ENCODE measurements at regions not wholly inside any gene's neighbourhood (a gene's known extent, or its start where the extent isn't known, plus 50 kb on each side); places are given as distances from the start of the nearest gene placed in this dataset.

DNA sequence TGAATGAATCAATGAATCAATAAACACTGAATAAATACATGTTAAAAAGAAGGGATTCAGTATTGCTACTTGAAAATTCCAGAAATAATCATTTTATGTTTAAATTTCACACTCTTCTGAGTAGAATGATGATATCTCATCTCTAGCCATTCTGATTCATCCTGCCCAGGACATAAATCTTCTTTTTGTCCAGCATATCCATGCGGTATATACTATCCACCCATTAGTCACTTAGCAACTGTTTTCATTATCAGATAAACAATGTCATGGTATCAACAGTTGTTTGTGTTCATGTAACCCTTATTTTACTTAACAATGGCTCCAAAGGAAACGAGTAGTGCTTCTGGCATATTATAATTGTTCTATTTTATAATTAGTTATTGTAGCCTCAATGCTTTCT is 432.4 kb upstream of the SMC2 start:
- Mint-ChIP-seq H3K4me1 (no peaks in the 10 kb centered on the region), H3K27ac (no peak overlapping the region), H3K36me3 (ENCODE audit: low read depth) (no peaks in the 10 kb centered on the region), H3K27me3 (no peaks in the 10 kb centered on the region), H3K4me3 (no peak overlapping the region), H3K9me3 (peaks cover 13% of the 10 kb centered on the region)
- ATAC-seq (replicated peaks) = no peak

DNA sequence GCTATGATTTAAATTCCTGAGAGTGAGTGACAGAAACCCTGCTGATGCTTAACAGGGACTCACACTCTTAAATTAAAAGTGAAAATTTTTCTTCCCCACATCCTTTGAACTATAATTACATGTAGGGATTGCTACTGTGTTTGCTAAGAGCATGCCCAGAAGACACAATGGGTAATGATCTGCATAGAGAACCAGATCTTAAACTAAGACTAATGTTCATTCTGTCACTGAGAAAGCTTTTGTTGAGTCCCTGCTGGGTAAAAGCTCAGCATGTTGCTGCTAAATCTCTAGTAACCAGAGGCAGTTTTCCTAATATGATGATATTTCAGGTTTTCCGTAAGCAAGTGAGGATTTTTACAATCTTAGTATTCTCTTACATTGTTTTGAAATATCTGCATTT is 424.8 kb upstream of the SMC2 start:
- no peak overlapping the region for H3K27ac Mint-ChIP-seq
- no peaks in the 10 kb centered on the region for H3K27me3 Mint-ChIP-seq

DNA sequence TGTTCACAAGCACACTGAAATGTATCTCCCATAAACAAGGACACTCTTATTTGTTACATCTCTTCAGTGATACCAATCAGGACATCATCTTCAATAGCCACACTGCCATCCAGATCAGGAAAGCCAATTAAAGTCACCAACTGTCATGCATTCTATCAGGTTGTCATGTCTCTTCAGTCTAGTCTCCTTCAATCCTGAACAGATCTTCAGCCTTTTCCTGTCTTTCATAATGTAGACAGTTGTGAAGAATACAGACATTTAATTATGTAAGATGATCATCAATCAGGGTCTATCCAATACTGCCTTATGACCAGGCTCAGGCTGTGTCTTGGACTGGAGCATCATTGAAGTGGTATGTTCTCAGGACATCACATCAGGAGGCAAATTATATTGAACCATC is 419.8 kb upstream of the SMC2 start:
- Mint-ChIP-seq H3K4me1 (no peaks in the 10 kb centered on the region), H3K9me3 (no peaks in the 10 kb centered on the region), H3K36me3 (ENCODE audit: low read depth) (no peaks in the 10 kb centered on the region), H3K27me3 (no peaks in the 10 kb centered on the region), H3K27ac (no peak overlapping the region), H3K4me3 (no peak overlapping the region)
- no peak for ATAC-seq (replicated peaks)

More for the DNA sequence above, 424.8 kb upstream of the SMC2 start:
- Mint-ChIP-seq H3K4me3 (no peak overlapping the region), H3K4me1 (no peaks in the 10 kb centered on the region), H3K36me3 (ENCODE audit: low read depth) (no peaks in the 10 kb centered on the region), H3K9me3 (no peaks in the 10 kb centered on the region)
- no peak for ATAC-seq (replicated peaks)

DNA sequence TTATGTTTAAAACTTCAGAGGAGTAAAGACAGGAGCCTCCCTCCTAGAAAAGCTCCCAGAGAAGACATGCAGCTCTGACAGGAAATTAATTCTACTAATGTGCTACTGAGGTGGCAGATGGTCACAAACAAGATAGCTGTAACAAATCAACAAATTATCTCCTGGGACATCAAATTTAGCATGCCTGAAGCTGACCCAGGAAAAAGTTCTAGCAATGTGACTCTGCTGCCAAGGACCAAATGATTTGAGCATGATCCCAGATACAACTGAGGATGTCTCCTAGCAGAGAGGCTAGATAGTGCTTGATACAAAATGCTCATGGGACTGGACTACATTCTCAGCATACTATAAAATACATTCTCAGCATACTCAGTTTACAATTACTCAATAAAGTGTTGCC is 413.5 kb upstream of the SMC2 start:
- no peaks in the 10 kb centered on the region for H3K27me3 Mint-ChIP-seq
- H3K27ac Mint-ChIP-seq = no peak overlapping the region
- no peaks in the 10 kb centered on the region for H3K36me3 Mint-ChIP-seq (ENCODE audit: low read depth)
- no peak for ATAC-seq (replicated peaks)
- no peaks in the 10 kb centered on the region for H3K4me1 Mint-ChIP-seq
- no peaks in the 10 kb centered on the region for H3K9me3 Mint-ChIP-seq
- H3K4me3 Mint-ChIP-seq = no peak overlapping the region

DNA sequence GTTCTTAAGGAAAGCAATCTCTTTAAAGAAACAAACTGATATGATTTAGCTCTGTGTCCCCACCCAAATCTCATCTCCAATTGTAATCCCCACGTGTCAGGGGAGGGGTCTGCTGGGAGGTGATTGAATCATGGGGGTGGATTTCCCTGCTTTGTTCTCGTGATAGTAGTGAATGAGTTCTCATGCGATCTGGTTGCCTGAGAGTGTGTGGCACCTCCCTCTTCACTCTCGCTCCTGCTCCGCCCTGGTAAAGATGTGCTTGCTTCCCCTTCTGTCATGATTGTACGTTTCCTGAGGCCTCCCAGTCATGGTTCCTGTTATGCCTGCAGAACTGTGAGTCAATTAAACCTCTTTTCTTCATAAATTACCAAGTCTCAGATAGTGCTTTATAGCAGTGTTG is 412.7 kb upstream of the SMC2 start:
- Mint-ChIP-seq H3K9me3 (no peaks in the 10 kb centered on the region), H3K4me1 (no peaks in the 10 kb centered on the region), H3K36me3 (ENCODE audit: low read depth) (no peaks in the 10 kb centered on the region), H3K27ac (no peak overlapping the region), H3K4me3 (no peak overlapping the region), H3K27me3 (no peaks in the 10 kb centered on the region)
- no peak for ATAC-seq (replicated peaks)

DNA sequence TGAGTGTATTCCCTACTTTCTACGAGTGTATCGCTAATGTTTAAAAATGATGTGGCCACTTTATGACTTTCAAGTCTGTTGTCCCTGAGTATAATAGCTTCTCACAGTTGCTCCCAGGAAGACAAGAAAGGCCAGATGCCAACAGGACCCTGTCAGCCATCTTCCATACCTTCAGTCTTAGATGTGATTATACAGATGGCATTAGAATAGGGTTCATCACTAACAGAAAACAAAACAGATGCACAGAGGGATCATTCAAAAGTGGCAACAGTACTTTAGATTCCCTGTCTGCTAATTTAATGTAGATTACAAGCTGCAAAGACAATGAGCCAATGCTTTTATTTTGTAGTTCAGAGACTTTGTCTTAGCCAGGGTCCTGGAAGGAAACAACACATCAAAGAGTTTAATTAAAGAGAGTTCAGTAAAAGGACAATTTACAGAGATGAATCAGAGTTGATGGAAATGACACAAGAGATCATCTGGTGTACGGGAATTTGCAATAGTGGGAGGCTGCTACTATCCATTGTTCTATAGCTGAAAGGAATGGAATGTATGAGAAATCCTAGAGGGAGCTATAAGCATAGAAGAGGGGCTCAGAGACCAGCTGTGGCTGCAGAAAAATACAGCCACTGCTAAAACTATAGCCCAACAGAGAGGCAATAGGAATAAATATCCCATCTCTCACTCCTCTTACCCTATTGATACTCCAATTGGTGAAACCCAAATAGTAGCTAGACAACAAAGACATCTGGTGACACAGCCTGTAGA is 393.7 kb upstream of the SMC2 start:
- Mint-ChIP-seq H3K36me3 (ENCODE audit: low read depth) (no peaks in the 10 kb centered on the region), H3K9me3 (no peaks in the 10 kb centered on the region), H3K4me3 (no peak overlapping the region), H3K27ac (no peak overlapping the region), H3K27me3 (peaks cover 4% of the 10 kb centered on the region), H3K4me1 (no peaks in the 10 kb centered on the region)
- ATAC-seq (replicated peaks) = no peak

DNA sequence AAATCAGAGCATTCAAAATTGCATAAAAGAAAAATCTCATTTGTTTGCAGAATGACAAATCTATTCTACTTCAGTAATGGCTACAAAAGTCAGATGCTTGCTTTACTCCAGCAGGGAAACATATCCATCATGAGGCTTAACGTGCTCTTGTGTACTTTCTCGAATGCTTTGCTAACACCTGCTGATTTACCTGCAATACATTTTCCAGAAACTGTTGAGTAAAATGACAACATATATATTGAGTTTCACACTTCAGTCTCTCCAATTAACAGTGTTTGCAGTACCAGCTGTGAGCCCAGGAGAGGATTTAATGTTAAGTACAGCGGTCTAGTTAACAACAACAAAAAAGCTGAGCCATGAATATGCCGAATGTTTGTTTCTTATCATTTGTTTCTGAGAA is 391.5 kb upstream of the SMC2 start:
- Mint-ChIP-seq H3K27me3 (peaks cover 1% of the 10 kb centered on the region), H3K9me3 (no peaks in the 10 kb centered on the region), H3K36me3 (ENCODE audit: low read depth) (no peaks in the 10 kb centered on the region), H3K27ac (no peak overlapping the region), H3K4me3 (no peak overlapping the region), H3K4me1 (no peaks in the 10 kb centered on the region)
- ATAC-seq (replicated peaks) = no peak

DNA sequence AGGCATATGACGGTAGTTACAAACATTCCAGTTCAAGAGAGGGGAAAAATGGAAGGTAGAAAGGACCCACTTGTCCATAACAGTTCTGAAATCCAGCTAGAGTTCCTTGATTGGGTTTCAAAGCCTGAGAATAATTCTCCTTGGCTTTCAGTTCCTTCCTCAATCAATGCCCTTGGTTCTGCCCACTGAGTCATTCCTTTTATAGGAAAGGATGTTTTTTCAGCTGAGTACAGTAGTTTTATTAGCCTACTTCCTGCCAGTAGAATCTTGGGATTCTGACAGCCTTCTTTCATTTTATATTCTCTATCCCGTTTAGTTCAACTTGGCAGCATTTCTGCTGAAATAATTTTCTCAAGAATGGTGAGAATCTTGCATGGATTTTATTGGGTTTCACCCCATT is 386.9 kb upstream of the SMC2 start:
- H3K36me3 Mint-ChIP-seq (ENCODE audit: low read depth) = no peaks in the 10 kb centered on the region
- no peaks in the 10 kb centered on the region for H3K4me1 Mint-ChIP-seq
- H3K27me3 Mint-ChIP-seq = no peaks in the 10 kb centered on the region
- H3K4me3 Mint-ChIP-seq = no peak overlapping the region
- ATAC-seq (replicated peaks) = no peak
- H3K9me3 Mint-ChIP-seq = no peaks in the 10 kb centered on the region
- H3K27ac Mint-ChIP-seq = no peak overlapping the region

DNA sequence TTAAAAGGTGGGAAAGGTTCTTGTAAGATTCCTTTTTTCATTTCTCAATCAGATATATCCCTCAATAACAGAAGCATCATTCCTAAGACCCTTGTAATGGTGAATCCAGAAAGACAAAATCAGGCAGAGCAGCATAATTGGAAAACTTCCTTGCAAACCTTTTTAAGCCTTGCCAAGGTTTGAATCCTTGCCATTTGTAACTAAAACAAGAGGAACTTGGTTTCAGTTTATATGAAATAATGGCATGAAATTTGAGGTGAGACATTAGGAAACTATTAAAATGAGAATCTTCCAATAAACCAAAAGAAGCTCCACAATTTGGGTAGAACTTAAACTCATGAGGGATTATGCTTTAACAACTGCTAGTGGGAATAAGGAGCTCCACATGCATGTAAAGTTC is 384.7 kb upstream of the SMC2 start:
- no peak overlapping the region for H3K4me3 Mint-ChIP-seq
- H3K9me3 Mint-ChIP-seq = no peaks in the 10 kb centered on the region
- H3K27ac Mint-ChIP-seq = no peak overlapping the region
- no peak for ATAC-seq (replicated peaks)
- no peaks in the 10 kb centered on the region for H3K36me3 Mint-ChIP-seq (ENCODE audit: low read depth)
- no peaks in the 10 kb centered on the region for H3K27me3 Mint-ChIP-seq
- H3K4me1 Mint-ChIP-seq = no peaks in the 10 kb centered on the region

DNA sequence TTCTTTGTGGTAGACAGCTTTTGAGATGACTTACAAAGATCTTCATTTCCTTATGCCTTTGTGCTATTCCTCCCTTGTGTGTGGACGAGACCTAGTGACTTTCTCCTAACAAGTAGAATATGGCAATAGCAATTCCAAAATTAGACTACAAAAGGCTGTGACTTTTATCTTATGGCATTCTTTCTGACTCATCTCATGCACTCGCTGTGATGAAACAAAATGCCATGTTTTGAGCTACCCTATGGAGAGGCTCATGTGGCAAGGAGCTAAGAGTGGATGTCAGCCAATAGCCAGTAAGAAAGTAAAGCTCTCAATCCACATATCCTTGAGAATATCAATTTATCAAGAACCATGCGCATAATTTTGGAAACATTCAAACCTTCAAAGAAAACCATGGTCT is 380.5 kb upstream of the SMC2 start:
- no peaks in the 10 kb centered on the region for H3K36me3 Mint-ChIP-seq (ENCODE audit: low read depth)
- no peak for ATAC-seq (replicated peaks)

DNA sequence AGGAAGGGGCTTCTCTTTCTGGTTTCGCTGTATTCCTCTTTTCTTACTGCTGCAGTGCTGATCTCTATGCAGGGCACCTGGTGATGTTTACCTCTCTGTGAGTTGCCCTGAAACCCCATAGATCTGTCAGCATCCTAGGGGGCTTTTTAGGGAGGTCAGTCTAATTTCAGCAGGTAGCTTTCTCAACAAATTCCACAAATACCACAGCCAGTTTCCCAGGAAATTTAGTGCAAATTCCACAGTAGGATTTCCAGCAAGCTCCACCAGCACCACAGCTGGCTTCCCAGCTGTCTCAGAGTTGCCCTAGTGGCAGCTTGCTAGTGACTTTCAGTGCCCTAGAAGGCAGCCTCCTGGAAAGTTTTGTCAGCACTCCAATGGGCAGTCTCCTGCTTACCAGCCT is 379.1 kb upstream of the SMC2 start:
- Mint-ChIP-seq H3K9me3 (peaks cover 4% of the 10 kb centered on the region), H3K27me3 (no peaks in the 10 kb centered on the region), H3K36me3 (ENCODE audit: low read depth) (no peaks in the 10 kb centered on the region), H3K4me3 (no peak overlapping the region), H3K4me1 (no peaks in the 10 kb centered on the region), H3K27ac (no peak overlapping the region)
- no peak for ATAC-seq (replicated peaks)

More for the DNA sequence above, 380.5 kb upstream of the SMC2 start:
- Mint-ChIP-seq H3K4me1 (no peaks in the 10 kb centered on the region), H3K27me3 (no peaks in the 10 kb centered on the region), H3K4me3 (no peak overlapping the region), H3K9me3 (peaks cover 2% of the 10 kb centered on the region), H3K27ac (no peak overlapping the region)

DNA sequence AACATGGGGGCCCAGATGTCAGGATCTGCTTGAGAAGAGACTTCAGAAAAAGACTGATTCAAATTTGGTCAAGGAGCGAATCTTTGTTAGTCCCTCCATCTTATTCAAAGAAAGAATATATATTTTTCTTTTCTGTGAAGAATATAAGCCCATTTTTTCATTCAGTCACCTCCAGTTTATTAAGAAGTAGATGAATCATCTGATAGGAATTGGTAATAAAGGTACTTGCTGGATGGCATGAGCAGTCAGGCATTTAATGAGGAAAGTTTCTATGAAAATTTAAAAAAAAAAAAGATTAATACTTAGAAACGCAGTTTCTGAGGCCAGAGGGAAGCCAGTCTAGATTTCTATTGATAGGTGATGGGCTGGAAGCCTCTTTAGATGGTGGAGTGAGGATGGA is 373.1 kb upstream of the SMC2 start:
- Mint-ChIP-seq H3K27ac (no peak overlapping the region), H3K36me3 (ENCODE audit: low read depth) (no peaks in the 10 kb centered on the region), H3K27me3 (no peaks in the 10 kb centered on the region), H3K4me1 (no peaks in the 10 kb centered on the region), H3K4me3 (no peak overlapping the region), H3K9me3 (peaks cover 8% of the 10 kb centered on the region)
- ATAC-seq (replicated peaks) = no peak

DNA sequence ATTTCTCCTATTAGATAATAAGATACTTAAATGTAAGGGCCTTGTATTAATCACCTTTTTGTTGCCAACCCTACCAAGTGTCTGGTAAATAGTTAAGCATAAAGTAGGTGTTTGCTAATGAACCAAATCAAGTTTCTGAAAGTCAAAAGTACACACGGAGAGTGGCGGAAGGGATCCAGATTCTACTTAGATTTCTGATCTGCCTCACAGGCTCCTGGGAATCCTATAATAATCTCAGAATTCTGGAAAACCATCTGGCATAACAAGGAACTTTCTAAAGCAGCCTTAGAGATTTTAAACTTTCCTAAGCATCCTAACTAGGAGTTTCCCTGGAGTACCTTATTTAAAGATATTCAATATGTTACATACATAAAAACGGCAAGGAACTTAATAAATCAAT is 363.2 kb upstream of the SMC2 start:
- Mint-ChIP-seq H3K27ac (no peak overlapping the region), H3K27me3 (no peaks in the 10 kb centered on the region), H3K9me3 (peaks cover 6% of the 10 kb centered on the region), H3K4me1 (no peaks in the 10 kb centered on the region), H3K36me3 (ENCODE audit: low read depth) (no peaks in the 10 kb centered on the region), H3K4me3 (no peak overlapping the region)
- no peak for ATAC-seq (replicated peaks)

DNA sequence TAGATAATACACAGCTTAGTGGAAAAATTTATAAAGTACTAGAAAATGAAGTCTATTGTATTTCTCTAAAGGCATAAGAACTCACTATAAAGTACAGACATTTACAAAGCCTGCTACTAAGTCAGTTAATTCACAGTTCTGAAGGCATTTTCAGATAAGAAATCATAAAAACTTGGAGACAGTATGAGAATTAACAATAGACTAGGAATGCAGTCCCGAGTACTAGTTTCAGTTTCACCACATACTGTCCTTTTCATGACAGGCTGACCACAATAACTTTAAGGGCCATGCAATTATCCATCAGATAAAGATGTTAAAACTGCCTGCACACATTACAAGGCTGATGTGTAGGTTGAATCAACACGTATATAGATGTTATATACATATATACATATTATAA is 362.6 kb upstream of the SMC2 start:
- Mint-ChIP-seq H3K9me3 (peaks cover 6% of the 10 kb centered on the region), H3K4me3 (no peak overlapping the region), H3K4me1 (no peaks in the 10 kb centered on the region), H3K36me3 (ENCODE audit: low read depth) (no peaks in the 10 kb centered on the region), H3K27me3 (no peaks in the 10 kb centered on the region), H3K27ac (no peak overlapping the region)
- no peak for ATAC-seq (replicated peaks)

DNA sequence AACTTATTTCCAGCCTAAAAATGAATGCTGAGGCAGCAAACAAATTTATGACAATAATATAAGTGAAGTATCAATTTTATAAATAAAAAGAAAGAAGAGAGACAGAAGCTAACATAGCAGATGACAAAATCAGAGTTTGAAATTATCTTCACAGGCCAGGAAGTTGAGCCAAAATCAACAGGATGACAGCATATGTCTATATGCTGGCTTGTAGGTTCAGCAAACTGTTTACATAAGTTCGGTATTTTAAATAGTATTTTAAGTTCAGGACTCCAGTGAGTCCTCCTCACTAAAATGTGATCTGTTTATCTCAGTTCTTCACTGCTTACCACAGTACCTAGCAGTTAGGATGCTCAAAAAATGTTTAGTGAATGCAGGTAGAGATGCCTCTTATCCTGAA is 359.6 kb upstream of the SMC2 start:
- Mint-ChIP-seq H3K9me3 (no peaks in the 10 kb centered on the region), H3K27ac (no peak overlapping the region), H3K27me3 (no peaks in the 10 kb centered on the region), H3K4me3 (no peak overlapping the region), H3K4me1 (no peaks in the 10 kb centered on the region), H3K36me3 (ENCODE audit: low read depth) (no peaks in the 10 kb centered on the region)
- ATAC-seq (replicated peaks) = no peak

DNA sequence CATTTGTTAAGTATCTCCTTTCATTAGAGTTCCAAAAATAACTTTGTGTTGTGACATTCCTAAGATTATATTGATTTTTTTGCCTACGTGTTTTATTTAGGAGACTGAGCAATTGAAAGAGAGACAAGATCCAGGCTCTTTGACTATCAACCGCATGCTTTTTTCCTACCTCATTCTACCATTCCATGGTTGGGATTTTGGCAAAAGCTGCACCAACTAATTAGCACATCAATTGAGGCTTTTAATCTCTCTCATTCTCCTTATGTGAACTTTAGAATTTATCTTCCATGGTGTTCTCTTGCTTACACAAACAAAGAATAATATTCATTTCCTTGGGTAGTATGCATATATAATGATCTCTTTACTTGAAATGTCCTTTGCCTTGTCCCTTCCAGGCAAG is 338.7 kb upstream of the SMC2 start:
- Mint-ChIP-seq H3K27ac (no peak overlapping the region), H3K4me3 (no peak overlapping the region), H3K27me3 (no peaks in the 10 kb centered on the region), H3K36me3 (ENCODE audit: low read depth) (no peaks in the 10 kb centered on the region), H3K4me1 (no peaks in the 10 kb centered on the region), H3K9me3 (no peaks in the 10 kb centered on the region)
- no peak for ATAC-seq (replicated peaks)
